ENCODE measurements at regions not wholly inside any gene's neighbourhood (a gene's known extent, or its start where the extent isn't known, plus 50 kb on each side); places are given as distances from the start of the nearest gene placed in this dataset.

GRCh38 chr14:51479584-51480325 is 172.0 kb upstream of the FRMD6 start:
- no peak for DNase-seq

- no peak for DNase-seq
Measured at GRCh38 chr14:51481643-51482042, 170.1 kb upstream of the FRMD6 start.

GRCh38 chr14:51482102-51482501 is 169.6 kb upstream of the FRMD6 start:
- no peak for DNase-seq

- no peak for DNase-seq
Measured at GRCh38 chr14:51484485-51484884, 167.2 kb upstream of the FRMD6 start.

GRCh38 chr14:51485733-51486132 is 166.0 kb upstream of the FRMD6 start:
- no peak for DNase-seq

GRCh38 chr14:51487848-51488247 is 163.9 kb upstream of the FRMD6 start:
- DNase-seq, result peak; percentile 40 to 52

- DNase-seq, result no peak
Measured at GRCh38 chr14:51488569-51489220, 163.0 kb upstream of the FRMD6 start.

GRCh38 chr14:51490205-51490604 is 161.5 kb upstream of the FRMD6 start:
- no peak for DNase-seq

GRCh38 chr14:51491036-51491545 is 160.6 kb upstream of the FRMD6 start:
- no peak for DNase-seq

GRCh38 chr14:51491776-51492175 is 159.9 kb upstream of the FRMD6 start:
- no peak for DNase-seq

- DNase-seq, result no peak
Measured at GRCh38 chr14:51495319-51495718, 156.4 kb upstream of the FRMD6 start.

GRCh38 chr14:51498411-51499227 is 153.1 kb upstream of the FRMD6 start:
- DNase-seq, result no peak

GRCh38 chr14:51500776-51501175 is 150.9 kb upstream of the FRMD6 start:
- DNase-seq, result no peak

GRCh38 chr14:51501746-51502145 is 150.0 kb upstream of the FRMD6 start:
- DNase-seq, result no peak

- DNase-seq, result no peak
Measured at GRCh38 chr14:51504669-51505068, 147.0 kb upstream of the FRMD6 start.

GRCh38 chr14:51507511-51507905 is 144.2 kb upstream of the FRMD6 start:
- no peak for DNase-seq

GRCh38 chr14:51507906-51508511 is 143.7 kb upstream of the FRMD6 start:
- DNase-seq, result no peak

- DNase-seq, result no peak
Measured at GRCh38 chr14:51511265-51511664, 140.4 kb upstream of the FRMD6 start.

- no peak for DNase-seq
Measured at GRCh38 chr14:51512316-51512715, 139.4 kb upstream of the FRMD6 start.

GRCh38 chr14:51513281-51513680 is 138.4 kb upstream of the FRMD6 start:
- no peak for DNase-seq

GRCh38 chr14:51513933-51514332 is 137.8 kb upstream of the FRMD6 start:
- no peak for DNase-seq

GRCh38 chr14:51515611-51516010 is 136.1 kb upstream of the FRMD6 start:
- no peak for DNase-seq
